ENCODE measurements at regions not wholly inside any gene's neighbourhood (a gene's known extent, or its start where the extent isn't known, plus 50 kb on each side); places are given as distances from the start of the nearest gene placed in this dataset.

GRCh38 chr3:80051602-80051962 lies 283.8 kb upstream of the ROBO1 start:
- DNase-seq (ENCODE audit: low read depth), result no peak
- no peak overlapping the region for H3K4me3 ChIP-seq (ENCODE audit: control insufficient read depth, low read depth, low read length)
- TF ChIP-seq, protein P1, sequence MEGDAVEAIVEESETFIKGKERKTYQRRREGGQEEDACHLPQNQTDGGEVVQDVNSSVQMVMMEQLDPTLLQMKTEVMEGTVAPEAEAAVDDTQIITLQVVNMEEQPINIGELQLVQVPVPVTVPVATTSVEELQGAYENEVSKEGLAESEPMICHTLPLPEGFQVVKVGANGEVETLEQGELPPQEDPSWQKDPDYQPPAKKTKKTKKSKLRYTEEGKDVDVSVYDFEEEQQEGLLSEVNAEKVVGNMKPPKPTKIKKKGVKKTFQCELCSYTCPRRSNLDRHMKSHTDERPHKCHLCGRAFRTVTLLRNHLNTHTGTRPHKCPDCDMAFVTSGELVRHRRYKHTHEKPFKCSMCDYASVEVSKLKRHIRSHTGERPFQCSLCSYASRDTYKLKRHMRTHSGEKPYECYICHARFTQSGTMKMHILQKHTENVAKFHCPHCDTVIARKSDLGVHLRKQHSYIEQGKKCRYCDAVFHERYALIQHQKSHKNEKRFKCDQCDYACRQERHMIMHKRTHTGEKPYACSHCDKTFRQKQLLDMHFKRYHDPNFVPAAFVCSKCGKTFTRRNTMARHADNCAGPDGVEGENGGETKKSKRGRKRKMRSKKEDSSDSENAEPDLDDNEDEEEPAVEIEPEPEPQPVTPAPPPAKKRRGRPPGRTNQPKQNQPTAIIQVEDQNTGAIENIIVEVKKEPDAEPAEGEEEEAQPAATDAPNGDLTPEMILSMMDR (IDR thresholded peaks at IDR 0.05; ENCODE audit: control insufficient read depth, insufficient read depth, low read depth, low read length, missing control alignments), result no peak

DNA sequence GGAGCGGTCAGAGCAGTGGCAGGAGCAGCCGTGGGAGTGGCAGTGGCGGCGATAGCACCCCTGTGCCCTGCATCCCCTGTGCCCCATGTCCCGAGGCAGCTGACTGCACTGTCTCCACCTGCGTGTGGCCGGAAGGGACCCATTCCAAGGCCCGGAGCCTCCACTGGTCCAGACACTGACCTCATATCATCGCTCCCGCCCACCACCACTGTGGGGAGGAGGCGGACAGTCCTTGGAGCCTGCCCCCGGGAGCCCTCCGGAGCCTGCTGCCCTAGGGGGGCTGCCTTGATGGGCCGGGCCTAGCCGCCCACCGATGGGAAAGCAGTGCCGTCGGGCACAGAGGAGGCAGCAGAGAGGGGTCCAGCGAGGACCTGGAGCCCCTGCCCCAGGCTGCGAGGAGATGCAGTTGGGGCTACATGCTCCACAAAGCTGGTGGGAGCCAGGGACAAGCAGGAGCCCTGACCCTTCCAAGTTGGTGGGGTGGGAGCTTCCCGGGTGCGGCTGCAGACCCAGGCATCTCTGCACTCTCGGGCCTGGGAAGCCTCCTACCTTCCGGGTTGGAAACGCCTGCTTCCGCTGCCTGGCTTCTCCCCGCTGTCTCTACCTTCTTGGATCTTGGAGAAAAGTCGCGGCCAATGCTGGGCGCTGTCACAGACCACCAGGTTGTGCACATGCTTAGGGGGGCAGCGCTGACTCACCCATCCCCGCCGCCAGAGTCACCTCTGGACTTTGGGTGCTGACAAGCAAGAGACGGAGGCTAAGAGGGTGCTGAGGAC lies 283.2 kb upstream of the ROBO1 start:
- no peak overlapping the region for H3K4me3 ChIP-seq (ENCODE audit: control insufficient read depth, low read depth, low read length)
- no peak for DNase-seq (ENCODE audit: low read depth)
- TF ChIP-seq, protein P1 (IDR thresholded peaks at IDR 0.05; ENCODE audit: control insufficient read depth, insufficient read depth, low read depth, low read length, missing control alignments), result no peak

DNA sequence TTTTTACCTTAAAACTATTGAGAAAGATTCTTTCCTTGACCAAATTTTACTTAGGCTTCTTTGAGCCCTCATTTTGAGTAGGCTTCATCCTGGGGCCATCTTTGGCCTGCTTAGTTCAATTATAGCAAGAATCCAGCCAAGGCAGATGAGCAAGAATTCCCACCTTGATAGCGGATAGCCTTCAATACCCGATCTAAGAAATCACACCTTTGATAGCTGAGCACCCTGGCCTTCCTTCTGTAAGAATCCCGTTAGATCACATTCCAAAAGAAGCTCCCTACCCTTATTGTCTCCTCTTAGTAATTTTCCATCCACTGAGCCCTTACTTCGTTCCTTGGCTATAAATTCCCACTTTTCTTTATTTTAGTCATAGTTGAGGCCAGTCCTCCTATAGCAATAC lies 275.4 kb upstream of the ROBO1 start:
- no peak for DNase-seq (ENCODE audit: low read depth)
- TF ChIP-seq, protein P1 (IDR thresholded peaks at IDR 0.05; ENCODE audit: control insufficient read depth, insufficient read depth, low read depth, low read length, missing control alignments), result no peak
- H3K4me3 ChIP-seq (ENCODE audit: control insufficient read depth, low read depth, low read length), result no peak overlapping the region

- no peak overlapping the region for H3K4me3 ChIP-seq (ENCODE audit: control insufficient read depth, low read depth, low read length)
- TF ChIP-seq, protein P1 (IDR thresholded peaks at IDR 0.05; ENCODE audit: control insufficient read depth, insufficient read depth, low read depth, low read length, missing control alignments), result no peak
- DNase-seq (ENCODE audit: low read depth), result no peak
Observed at GRCh38 chr3:80040067-80040466, 272.3 kb upstream of the ROBO1 start.

DNA sequence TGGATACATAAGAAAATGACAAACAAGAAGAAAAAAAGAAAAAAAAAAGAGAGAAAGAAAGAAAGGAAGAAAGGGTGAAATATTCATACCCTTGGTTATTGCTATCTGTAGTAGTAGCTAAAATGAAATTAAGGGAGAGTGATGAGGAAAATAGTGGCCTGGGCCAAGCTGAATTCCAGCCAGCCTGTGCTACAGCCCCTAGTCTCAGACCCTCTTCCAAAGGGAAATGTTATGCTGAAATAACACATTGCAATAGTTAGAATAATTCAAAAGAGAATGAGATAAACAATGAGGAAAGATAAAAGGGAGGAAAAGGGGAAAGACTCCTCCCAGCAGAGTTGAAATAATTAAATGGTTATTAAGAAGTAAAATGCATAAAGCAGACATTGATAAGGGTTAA lies 268.4 kb upstream of the ROBO1 start:
- no peak overlapping the region for H3K4me3 ChIP-seq (ENCODE audit: control insufficient read depth, low read depth, low read length)
- TF ChIP-seq, protein P1 (IDR thresholded peaks at IDR 0.05; ENCODE audit: control insufficient read depth, insufficient read depth, low read depth, low read length, missing control alignments), result no peak

GRCh38 chr3:80035021-80035420 lies 267.2 kb upstream of the ROBO1 start:
- TF ChIP-seq, protein P1 (IDR thresholded peaks at IDR 0.05; ENCODE audit: control insufficient read depth, insufficient read depth, low read depth, low read length, missing control alignments), result no peak
- H3K4me3 ChIP-seq (ENCODE audit: control insufficient read depth, low read depth, low read length), result no peak overlapping the region
- DNase-seq (ENCODE audit: low read depth), result no peak

More for the DNA sequence above, 268.4 kb upstream of the ROBO1 start:
- no peak for DNase-seq (ENCODE audit: low read depth)
